H9 (cell line): ENCODE measurements at regions not wholly inside any gene's neighbourhood (a gene's known extent, or its start where the extent isn't known, plus 50 kb on each side); places are given as distances from the start of the nearest gene placed in this dataset.

Source experiments
- DNase-seq: peaks from one replicate; pipeline ENCODE4 v3.0.0-alpha.2; 2017
- H2AFZ ChIP-seq: one replicate; pipeline ENCODE4 v1.6.1; 2013; ENCODE audit warnings: mild to moderate bottlenecking, low read length, control low read depth, moderate library complexity
- H2AK5ac ChIP-seq: 2 replicates; pipeline ENCODE4 v1.6.1; 2013; ENCODE audit warnings: low read length, control low read depth, mixed read lengths; ENCODE audit not compliant: insufficient read length
- H2BK120ac ChIP-seq: one replicate; pipeline ENCODE4 v1.6.1; 2013; ENCODE audit warnings: low read depth, mild to moderate bottlenecking, low read length, control low read depth, inconsistent platforms; ENCODE audit not compliant: poor library complexity, severe bottlenecking
- H2BK12ac ChIP-seq: 2 replicates; pipeline ENCODE4 v1.6.1; 2013; ENCODE audit warnings: low read length, control low read depth, mixed read lengths, low read depth; ENCODE audit not compliant: insufficient read length
- H2BK15ac ChIP-seq: 2 replicates; pipeline ENCODE4 v1.6.1; 2013; ENCODE audit warnings: low read depth, low read length, control low read depth
- H2BK20ac ChIP-seq: one replicate; pipeline ENCODE4 v1.6.1; 2013; ENCODE audit warnings: low read depth, mild to moderate bottlenecking, low read length, control low read depth, inconsistent platforms; ENCODE audit not compliant: poor library complexity, severe bottlenecking
- H2BK5ac ChIP-seq: 2 replicates; pipeline ENCODE4 v1.6.1; 2013; ENCODE audit warnings: low read length, control low read depth, mixed read lengths; ENCODE audit not compliant: insufficient read length
- H3K14ac ChIP-seq: 2 replicates; pipeline ENCODE4 v1.6.1; 2013; ENCODE audit warnings: low read length, control low read depth; ENCODE audit not compliant: insufficient read depth
- H3K18ac ChIP-seq: 2 replicates; pipeline ENCODE4 v1.6.1; 2013; ENCODE audit warnings: low read depth, mild to moderate bottlenecking, mixed read lengths, low read length, control low read depth; ENCODE audit not compliant: insufficient read length
- H3K23ac ChIP-seq: 2 replicates; pipeline ENCODE4 v1.6.1; 2013; ENCODE audit warnings: low read length, control low read depth, mixed read lengths, low read depth; ENCODE audit not compliant: insufficient read length
- H3K23me2 ChIP-seq: 2 replicates; pipeline ENCODE4 v1.6.1; 2013; ENCODE audit warnings: low read depth, mild to moderate bottlenecking, mixed read lengths, low read length, control low read depth; ENCODE audit not compliant: insufficient read length, poor library complexity, severe bottlenecking
- H3K27ac ChIP-seq: 2 replicates; pipeline ENCODE4 v1.5.1; 2013; ENCODE audit warnings: low read length, control low read depth, mixed read lengths, low read depth; ENCODE audit not compliant: insufficient read length
- H3K27me3 ChIP-seq: 2 replicates; pipeline ENCODE4 v1.6.1; 2013; ENCODE audit warnings: low read length, control low read depth, inconsistent platforms; ENCODE audit not compliant: insufficient read depth
- H3K4ac ChIP-seq: 2 replicates; pipeline ENCODE4 v1.6.1; 2013; ENCODE audit warnings: low read depth, mild to moderate bottlenecking, control low read depth, inconsistent platforms, low read length, moderate library complexity
- H3K4me1 ChIP-seq: 2 replicates; pipeline ENCODE4 v1.6.1; 2013; ENCODE audit warnings: low read length, control low read depth, inconsistent platforms; ENCODE audit not compliant: insufficient read depth
- H3K4me2 ChIP-seq: 2 replicates; pipeline ENCODE4 v1.6.1; 2013; ENCODE audit warnings: low read length, control low read depth, mixed read lengths; ENCODE audit not compliant: insufficient read length, insufficient read depth
- H3K56ac ChIP-seq: 2 replicates; pipeline ENCODE4 v1.6.1; 2013; ENCODE audit warnings: low read depth, mild to moderate bottlenecking, mixed read lengths, low read length, control low read depth; ENCODE audit not compliant: insufficient read length
- H3K79me1 ChIP-seq: 2 replicates; pipeline ENCODE4 v1.6.1; 2013; ENCODE audit warnings: low read depth, mild to moderate bottlenecking, moderate library complexity, low read length, control low read depth, inconsistent platforms; ENCODE audit not compliant: insufficient read depth, poor library complexity, severe bottlenecking
- H3K79me2 ChIP-seq: 2 replicates; pipeline ENCODE4 v1.6.1; 2013; ENCODE audit warnings: low read length, control low read depth, inconsistent platforms; ENCODE audit not compliant: insufficient read depth
- H3K9ac ChIP-seq: 2 replicates; pipeline ENCODE4 v1.6.1; 2013; ENCODE audit warnings: low read length, control low read depth, mixed read lengths; ENCODE audit not compliant: insufficient read length; ENCODE audit errors: extremely low read depth
- H3K9me3 ChIP-seq: one replicate; pipeline ENCODE4 v1.6.1; 2013; ENCODE audit warnings: low read depth, low read length, inconsistent platforms; ENCODE audit not compliant: control insufficient read depth
- H3T11ph ChIP-seq: one replicate; pipeline ENCODE4 v1.6.1; 2013; ENCODE audit warnings: mild to moderate bottlenecking, low read length, control low read depth, inconsistent platforms
- H4K20me1 ChIP-seq: one replicate; pipeline ENCODE4 v1.6.1; 2013; ENCODE audit not compliant: control insufficient read depth, insufficient read length, insufficient read depth
- H4K5ac ChIP-seq: 2 replicates; pipeline ENCODE4 v1.6.1; 2013; ENCODE audit warnings: low read depth, mild to moderate bottlenecking, mixed read lengths, low read length, control low read depth; ENCODE audit not compliant: insufficient read length
- H4K8ac ChIP-seq: replicated peaks from 2 replicates; pipeline ENCODE4 v1.6.1; 2013; ENCODE audit warnings: low read length, control low read depth, mixed read lengths, low read depth; ENCODE audit not compliant: insufficient read length
- H4K91ac ChIP-seq: 2 replicates; pipeline ENCODE4 v1.6.1; 2013; ENCODE audit warnings: low read depth, mild to moderate bottlenecking, moderate library complexity, mixed read lengths, low read length, control low read depth; ENCODE audit not compliant: insufficient read length
- H3K27ac Mint-ChIP-seq, 3 experiments: 2 replicates in 2 of 3; 3 replicates in 1 of 3; pipeline ENCODE4 v1.8.0; 2020 to 2021; ENCODE audit warnings: mixed read lengths in 3 of 3, mild to moderate bottlenecking in 1 of 3, moderate library complexity in 1 of 3
- H3K27me3 Mint-ChIP-seq: 2 replicates; pipeline ENCODE4 v1.8.0; 2021; ENCODE audit warnings: low read depth, mild to moderate bottlenecking, moderate library complexity, mixed read lengths
- H3K36me3 Mint-ChIP-seq, 3 experiments: 2 replicates in 2 of 3; 3 replicates in 1 of 3; pipeline ENCODE4 v1.8.0; 2020 to 2021; ENCODE audit warnings: low read depth in 3 of 3, mixed read lengths in 3 of 3; ENCODE audit not compliant: insufficient read depth in 1 of 3
- H3K4me1 Mint-ChIP-seq, 2 experiments: 2 replicates each; pipeline ENCODE4 v1.8.0; 2020; ENCODE audit warnings: mixed read lengths in 2 of 2
- H3K4me3 Mint-ChIP-seq, 2 experiments: 2 replicates in 1 of 2; 3 replicates in 1 of 2; pipeline ENCODE4 v1.8.0; 2020 to 2021; ENCODE audit warnings: mild to moderate bottlenecking in 2 of 2, mixed read lengths in 2 of 2, moderate library complexity in 1 of 2
- H3K9me3 Mint-ChIP-seq, 2 experiments: 2 replicates in 1 of 2; 3 replicates in 1 of 2; pipeline ENCODE4 v1.8.0; 2020; ENCODE audit warnings: mild to moderate bottlenecking in 2 of 2, mixed read lengths in 2 of 2, moderate library complexity in 1 of 2
- WGBS: extraction: QIAGEN DNeasy Blood & Tissue Kit; methylation state at CpG from one replicate; pipeline ENCODE4 v1.1.7; 2013; ENCODE audit warnings: missing lambda C conversion rate, low lambda C conversion rate, mixed read lengths; ENCODE audit not compliant: insufficient read length; ENCODE audit errors: extremely low coverage; 5-methylcytosine and 5-hydroxymethylcytosine counted together
- TF ChIP-seq, protein P1 (sequence below): fragments of 200-600 bp; sonication (generic); conservative IDR thresholded peaks from 3 replicates; pipeline ENCODE4 v1.8.0; 2021; ENCODE audit warnings: antibody characterized with exemption, mild to moderate bottlenecking

GRCh38 chr16:54397838-54398237 lies 111.3 kb upstream of the IRX3 start:
- WGBS: no CpG with 5 or more reads among the region's 3 CpGs
- H3K4me3 Mint-ChIP-seq: no peak overlapping the region
- no peak overlapping the region for H3K9ac ChIP-seq

More at GRCh38 chr16:54397838-54398237, 111.3 kb upstream of the IRX3 start:
- H2BK20ac ChIP-seq: no peak overlapping the region
- 0 out of 4 replicates have a peak, but pooled peaks cover 0 to 3% of the 10 kb centered on the region in 2 experiments for H3K4me1 Mint-ChIP-seq
- no peak overlapping the region for H3K23ac ChIP-seq
- H3K79me1 ChIP-seq: no peaks in the 10 kb centered on the region
- H3K4me1 ChIP-seq: no peaks in the 10 kb centered on the region
- no peaks in the 10 kb centered on the region for H3K27me3 ChIP-seq
- H3K4ac ChIP-seq: no peak overlapping the region
- DNase-seq: no peak
- H3K79me2 ChIP-seq: no peaks in the 10 kb centered on the region
- H4K5ac ChIP-seq: no peak overlapping the region
- no peak overlapping the region for H2AK5ac ChIP-seq
- H4K91ac ChIP-seq: no peak overlapping the region
- no peaks in the 10 kb centered on the region for H4K20me1 ChIP-seq
- no peaks in the 10 kb centered on the region for H3K36me3 Mint-ChIP-seq
- H2BK120ac ChIP-seq: no peak overlapping the region
- no peak overlapping the region for H3K4me2 ChIP-seq
- H2BK12ac ChIP-seq: no peak overlapping the region
- no peak overlapping the region for H2AFZ ChIP-seq
- TF ChIP-seq, protein P1, sequence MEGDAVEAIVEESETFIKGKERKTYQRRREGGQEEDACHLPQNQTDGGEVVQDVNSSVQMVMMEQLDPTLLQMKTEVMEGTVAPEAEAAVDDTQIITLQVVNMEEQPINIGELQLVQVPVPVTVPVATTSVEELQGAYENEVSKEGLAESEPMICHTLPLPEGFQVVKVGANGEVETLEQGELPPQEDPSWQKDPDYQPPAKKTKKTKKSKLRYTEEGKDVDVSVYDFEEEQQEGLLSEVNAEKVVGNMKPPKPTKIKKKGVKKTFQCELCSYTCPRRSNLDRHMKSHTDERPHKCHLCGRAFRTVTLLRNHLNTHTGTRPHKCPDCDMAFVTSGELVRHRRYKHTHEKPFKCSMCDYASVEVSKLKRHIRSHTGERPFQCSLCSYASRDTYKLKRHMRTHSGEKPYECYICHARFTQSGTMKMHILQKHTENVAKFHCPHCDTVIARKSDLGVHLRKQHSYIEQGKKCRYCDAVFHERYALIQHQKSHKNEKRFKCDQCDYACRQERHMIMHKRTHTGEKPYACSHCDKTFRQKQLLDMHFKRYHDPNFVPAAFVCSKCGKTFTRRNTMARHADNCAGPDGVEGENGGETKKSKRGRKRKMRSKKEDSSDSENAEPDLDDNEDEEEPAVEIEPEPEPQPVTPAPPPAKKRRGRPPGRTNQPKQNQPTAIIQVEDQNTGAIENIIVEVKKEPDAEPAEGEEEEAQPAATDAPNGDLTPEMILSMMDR: no peak
- no peak overlapping the region for H3K27ac ChIP-seq
- H2BK5ac ChIP-seq: no peak overlapping the region
- no peak overlapping the region for H3K56ac ChIP-seq
- no peaks in the 10 kb centered on the region for H3K9me3 ChIP-seq
- H4K8ac ChIP-seq: no peak overlapping the region
- no peak overlapping the region; a peak in 1 of 7 replicates for H3K27ac Mint-ChIP-seq
- H3K27me3 Mint-ChIP-seq: peaks cover 2% of the 10 kb centered on the region; the same call in 1 of the 2 replicates
- H3K23me2 ChIP-seq: no peaks in the 10 kb centered on the region
- no peak overlapping the region for H3K18ac ChIP-seq
- no peak overlapping the region for H2BK15ac ChIP-seq
- H3K9me3 Mint-ChIP-seq: no peaks in the 10 kb centered on the region
- no peak overlapping the region for H3K14ac ChIP-seq
- H3T11ph ChIP-seq: no peak overlapping the region
